ENCODE measurements at regions not wholly inside any gene's neighbourhood (a gene's known extent, or its start where the extent isn't known, plus 50 kb on each side); places are given as distances from the start of the nearest gene placed in this dataset.

- H3K27ac ChIP-seq (ENCODE audit: low read depth, low read length, poor library complexity, severe bottlenecking) = no peak overlapping the region
- no peak overlapping the region for H3K9ac ChIP-seq (ENCODE audit: low read length)
- H3K27me3 ChIP-seq (ENCODE audit: insufficient read depth, low read length) = no peaks in the 10 kb centered on the region
Observed at GRCh38 chr1:81314513-81315233, 486.1 kb upstream of the ADGRL2 start.

GRCh38 chr1:81313289-81313688 is 487.4 kb upstream of the ADGRL2 start:
- H3K9ac ChIP-seq (ENCODE audit: low read length) = no peak overlapping the region
- no peaks in the 10 kb centered on the region for H3F3A ChIP-seq (ENCODE audit: insufficient read depth, low read length)
- H3K27ac ChIP-seq (ENCODE audit: low read depth, low read length, poor library complexity, severe bottlenecking) = no peak overlapping the region
- no peak overlapping the region for H3K4me2 ChIP-seq (ENCODE audit: low read length)
- no peaks in the 10 kb centered on the region for H3K79me2 ChIP-seq (ENCODE audit: insufficient read depth, low read length)
- no peak for TF ChIP-seq CTCF (IDR thresholded peaks at IDR 0.05; ENCODE audit: low read length)
- TF ChIP-seq EZH2 (IDR thresholded peaks at IDR 0.05; ENCODE audit: borderline replicate concordance, low read length) = no peak
- H3K4me3 ChIP-seq (ENCODE audit: low read depth, low read length, poor library complexity, severe bottlenecking) = no peak overlapping the region
- no peaks in the 10 kb centered on the region for H3K27me3 ChIP-seq (ENCODE audit: insufficient read depth, low read length)
- H3K9me2 ChIP-seq (ENCODE audit: low read depth, low read length) = no peaks in the 10 kb centered on the region
- H3K9me3 ChIP-seq (ENCODE audit: low read length) = no peaks in the 10 kb centered on the region
- no peak overlapping the region for H2AFZ ChIP-seq (ENCODE audit: low read length)
- H4K20me1 ChIP-seq (ENCODE audit: insufficient read depth, low read length) = no peaks in the 10 kb centered on the region
- no peaks in the 10 kb centered on the region for H3K4me1 ChIP-seq (ENCODE audit: insufficient read depth, low read length, severe bottlenecking)
- H3K36me3 ChIP-seq (ENCODE audit: insufficient read depth, low read length) = no peaks in the 10 kb centered on the region

More at GRCh38 chr1:81314513-81315233, 486.1 kb upstream of the ADGRL2 start:
- H3K36me3 ChIP-seq (ENCODE audit: insufficient read depth, low read length) = no peaks in the 10 kb centered on the region
- H2AFZ ChIP-seq (ENCODE audit: low read length) = no peak overlapping the region
- H3K4me3 ChIP-seq (ENCODE audit: low read depth, low read length, poor library complexity, severe bottlenecking) = no peak overlapping the region
- no peaks in the 10 kb centered on the region for H3F3A ChIP-seq (ENCODE audit: insufficient read depth, low read length)
- H3K4me2 ChIP-seq (ENCODE audit: low read length) = no peak overlapping the region
- no peak for TF ChIP-seq EZH2 (IDR thresholded peaks at IDR 0.05; ENCODE audit: borderline replicate concordance, low read length)
- TF ChIP-seq CTCF (IDR thresholded peaks at IDR 0.05; ENCODE audit: low read length) = no peak
- H3K4me1 ChIP-seq (ENCODE audit: insufficient read depth, low read length, severe bottlenecking) = no peaks in the 10 kb centered on the region
- no peaks in the 10 kb centered on the region for H3K9me2 ChIP-seq (ENCODE audit: low read depth, low read length)
- no peaks in the 10 kb centered on the region for H4K20me1 ChIP-seq (ENCODE audit: insufficient read depth, low read length)
- H3K9me3 ChIP-seq (ENCODE audit: low read length) = no peaks in the 10 kb centered on the region
- H3K79me2 ChIP-seq (ENCODE audit: insufficient read depth, low read length) = no peaks in the 10 kb centered on the region

GRCh38 chr1:81312272-81312754 is 488.4 kb upstream of the ADGRL2 start:
- Histone ChIP-seq H3K4me1 (ENCODE audit: insufficient read depth, low read length, severe bottlenecking) (no peaks in the 10 kb centered on the region), H3K27ac (ENCODE audit: low read depth, low read length, poor library complexity, severe bottlenecking) (no peak overlapping the region), H3K9me3 (ENCODE audit: low read length) (no peaks in the 10 kb centered on the region), H3K79me2 (ENCODE audit: insufficient read depth, low read length) (no peaks in the 10 kb centered on the region), H3K36me3 (ENCODE audit: insufficient read depth, low read length) (no peaks in the 10 kb centered on the region), H3F3A (ENCODE audit: insufficient read depth, low read length) (no peaks in the 10 kb centered on the region), H2AFZ (ENCODE audit: low read length) (no peak overlapping the region), H3K4me3 (ENCODE audit: low read depth, low read length, poor library complexity, severe bottlenecking) (no peak overlapping the region), H4K20me1 (ENCODE audit: insufficient read depth, low read length) (no peaks in the 10 kb centered on the region), H3K4me2 (ENCODE audit: low read length) (no peak overlapping the region), H3K9me2 (ENCODE audit: low read depth, low read length) (no peaks in the 10 kb centered on the region), H3K9ac (ENCODE audit: low read length) (no peak overlapping the region), H3K27me3 (ENCODE audit: insufficient read depth, low read length) (no peaks in the 10 kb centered on the region)
- TF ChIP-seq CTCF (IDR thresholded peaks at IDR 0.05; ENCODE audit: low read length) (no peak), EZH2 (IDR thresholded peaks at IDR 0.05; ENCODE audit: borderline replicate concordance, low read length) (no peak)
